NCI-H345 (cell line): ENCODE measurements at regions not wholly inside any gene's neighbourhood (a gene's known extent, or its start where the extent isn't known, plus 50 kb on each side); places are given as distances from the start of the nearest gene placed in this dataset.

ENCODE experiments used
- DNase-seq: peaks from one replicate; lab custom pipeline; 2025; lab: John Stamatoyannopoulos, UW

DNA sequence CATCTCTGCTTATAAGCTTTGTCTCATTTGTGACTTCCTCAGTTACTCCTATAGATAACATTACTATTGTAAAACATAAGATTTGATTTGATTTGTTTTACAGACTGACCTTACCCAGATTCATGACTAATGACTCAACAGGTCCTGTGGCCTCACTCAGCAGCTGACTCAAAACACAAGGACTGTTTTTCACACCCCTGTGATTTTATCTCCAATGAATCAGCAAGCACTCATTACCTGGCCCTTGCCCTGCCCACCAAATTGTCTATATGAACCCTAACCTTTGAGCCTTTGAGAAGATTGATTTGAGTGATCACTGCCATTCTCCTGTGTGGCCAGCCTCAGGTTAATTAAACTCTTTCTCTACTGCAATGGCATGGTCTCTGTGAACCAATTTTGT, 1064.6 kb upstream of the LRRTM3 start:
- DNase-seq, result no peak
